EH (cell line): ENCODE measurements at regions not wholly inside any gene's neighbourhood (a gene's known extent, or its start where the extent isn't known, plus 50 kb on each side); places are given as distances from the start of the nearest gene placed in this dataset.
"Not testable (repeated sequence)": the region's sequence is repeated elsewhere in the genome, so short reads cannot be mapped to it uniquely, and the experiment has no call there.

Experiments
- DNase-seq: peaks from one replicate; pipeline ENCODE4 v3.0.0-alpha.2; 2015; ENCODE audit warnings: low read depth

DNA sequence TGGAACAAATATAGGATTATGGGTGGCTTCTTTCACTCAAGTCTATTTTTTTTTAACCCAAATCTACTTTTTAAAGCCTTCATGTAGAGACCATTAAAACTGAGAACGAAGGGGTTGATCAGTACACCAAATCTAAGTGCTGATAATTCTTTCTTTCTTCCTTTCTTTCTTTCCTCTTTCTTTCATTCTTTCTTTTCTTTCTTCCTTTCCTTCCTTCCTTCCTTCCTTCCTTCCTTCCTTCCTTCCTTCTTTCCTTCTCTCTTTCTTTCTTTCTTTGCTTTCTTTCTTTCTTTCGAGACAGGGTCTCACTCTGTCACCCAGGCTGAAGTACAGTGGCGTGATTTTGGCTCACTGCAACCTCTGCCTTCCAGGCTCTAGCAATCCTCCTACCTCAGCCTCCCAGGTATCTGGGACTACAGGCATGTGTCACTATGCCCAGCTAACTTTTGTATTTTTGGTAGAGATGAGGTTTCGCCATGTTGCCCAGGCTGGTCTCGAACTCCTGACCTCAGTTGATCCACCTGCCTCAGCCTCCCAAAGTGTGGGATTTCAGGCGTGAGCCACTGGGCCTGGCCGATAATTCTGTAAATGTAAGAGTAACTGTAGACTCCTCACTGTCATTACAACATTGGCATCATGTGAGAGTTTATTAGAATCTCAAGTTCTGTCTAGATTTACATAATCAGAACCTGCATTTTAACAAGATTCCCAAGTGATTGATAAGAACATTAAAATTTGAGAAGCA lies 236.4 kb downstream of the TFEC start:
- DNase-seq = no peak

DNA sequence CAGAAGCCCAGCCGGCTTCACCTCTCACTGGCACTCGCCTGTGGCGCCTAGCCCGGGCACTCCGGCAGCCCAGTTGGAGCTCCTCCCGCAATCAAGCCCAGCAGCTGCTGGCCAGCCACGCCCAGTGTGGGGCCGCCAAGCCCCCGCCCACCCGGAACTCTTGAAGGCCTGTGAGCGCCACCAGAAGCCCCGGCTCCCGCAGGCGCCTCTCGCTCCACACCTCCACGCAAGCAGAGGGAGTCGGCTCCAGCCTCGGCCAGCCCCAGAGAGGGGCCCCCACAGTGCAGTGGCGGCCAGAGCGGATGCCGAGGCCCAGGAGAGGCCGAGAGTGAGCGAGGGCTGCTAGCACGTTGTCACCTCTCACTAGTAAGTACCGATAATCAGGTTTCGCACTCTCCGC lies 240.7 kb downstream of the TFEC start:
- DNase-seq = no peak

DNA sequence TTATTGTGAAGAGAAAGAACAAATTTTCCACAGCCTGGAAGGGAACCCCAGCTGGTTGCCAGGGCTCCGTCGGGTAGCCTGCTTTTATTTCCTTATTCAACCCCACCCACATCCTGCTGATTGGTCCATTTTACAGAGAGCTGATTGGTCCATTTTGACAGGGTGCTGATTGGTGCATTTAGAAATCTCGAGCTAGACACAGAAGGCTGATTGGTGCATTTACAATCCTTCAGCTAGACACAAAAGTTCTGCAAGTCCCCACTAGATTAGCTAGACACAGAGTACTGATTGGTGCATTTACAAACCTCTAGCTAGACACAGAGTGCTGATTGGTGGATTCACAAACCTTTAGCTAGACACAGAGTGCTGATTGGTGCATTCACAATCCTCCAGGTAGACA lies 241.1 kb downstream of the TFEC start:
- DNase-seq = not testable (repeated sequence)

DNA sequence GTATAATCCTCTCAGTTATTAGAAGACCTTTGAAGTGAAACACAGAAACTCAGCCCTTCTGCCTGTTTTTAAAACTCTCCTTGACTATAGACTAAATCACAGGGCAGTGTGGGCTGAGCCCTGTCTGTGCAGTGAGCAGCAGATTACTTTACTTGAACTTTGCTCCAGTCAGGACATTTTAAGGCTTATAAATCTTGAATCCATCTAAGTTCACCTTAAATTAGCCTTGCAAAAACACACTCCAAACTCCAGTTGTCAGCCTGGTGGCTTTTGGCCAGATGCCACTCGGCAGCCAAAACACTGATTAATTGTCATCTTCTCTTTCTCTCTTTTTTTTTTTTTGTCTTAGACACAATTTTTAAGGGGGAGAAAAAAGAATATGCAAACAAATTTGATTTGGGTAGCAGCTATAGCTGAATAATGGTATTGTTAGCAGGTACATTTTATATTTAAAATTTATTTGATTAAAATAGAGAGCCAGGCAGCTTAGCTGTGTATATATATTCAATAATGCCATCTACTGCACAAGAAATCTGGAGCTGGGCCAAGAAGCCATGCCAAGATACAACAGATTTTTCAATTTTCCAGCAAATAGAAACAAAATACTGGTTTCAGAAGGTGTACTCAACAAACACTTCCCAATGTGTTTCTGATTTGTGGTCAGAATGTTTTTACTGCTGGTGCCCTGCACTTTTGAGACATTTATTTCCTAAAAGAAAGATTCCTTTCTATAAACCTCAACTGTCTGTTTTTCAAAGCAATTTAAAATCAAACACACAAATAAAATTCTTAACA lies 247.7 kb downstream of the TFEC start:
- no peak for DNase-seq

DNA sequence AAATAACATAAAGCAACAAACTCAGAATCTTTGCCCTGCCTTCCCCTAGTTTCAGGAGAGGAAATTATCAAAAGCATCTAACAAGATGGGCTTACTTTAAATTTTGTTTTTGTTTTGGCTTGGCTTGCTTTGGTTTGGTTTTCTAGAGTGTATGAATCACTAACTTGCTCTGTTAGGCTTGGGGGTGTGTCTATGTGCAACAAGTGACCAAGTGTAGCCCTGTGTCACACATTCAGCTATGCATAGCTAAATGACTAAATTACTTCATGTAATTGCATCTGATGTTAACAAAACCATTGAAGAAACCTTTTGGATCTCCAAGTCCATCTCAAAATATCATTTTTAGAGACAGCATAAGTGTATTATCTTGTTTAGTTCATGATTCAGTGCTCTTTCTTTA lies 251.0 kb downstream of the TFEC start:
- DNase-seq = no peak

DNA sequence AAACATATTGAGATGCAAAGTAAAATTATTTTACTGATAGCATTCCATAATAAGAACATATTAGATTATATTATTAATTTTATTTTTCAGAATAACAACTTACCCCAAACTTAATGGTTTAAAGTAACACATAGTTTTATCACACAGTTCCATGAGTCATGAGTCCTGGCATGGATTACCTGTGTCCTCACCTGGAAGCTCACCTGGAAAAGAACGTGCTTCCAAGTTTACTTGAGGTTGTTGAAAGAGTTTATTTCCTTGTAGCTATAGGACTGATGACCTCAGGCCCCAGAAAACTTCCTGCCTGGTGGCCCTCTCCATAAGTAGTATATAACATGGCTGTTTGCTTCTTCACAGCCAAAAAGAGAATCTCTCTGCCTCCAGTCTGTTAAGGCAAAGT lies 254.6 kb downstream of the TFEC start:
- no peak for DNase-seq

DNA sequence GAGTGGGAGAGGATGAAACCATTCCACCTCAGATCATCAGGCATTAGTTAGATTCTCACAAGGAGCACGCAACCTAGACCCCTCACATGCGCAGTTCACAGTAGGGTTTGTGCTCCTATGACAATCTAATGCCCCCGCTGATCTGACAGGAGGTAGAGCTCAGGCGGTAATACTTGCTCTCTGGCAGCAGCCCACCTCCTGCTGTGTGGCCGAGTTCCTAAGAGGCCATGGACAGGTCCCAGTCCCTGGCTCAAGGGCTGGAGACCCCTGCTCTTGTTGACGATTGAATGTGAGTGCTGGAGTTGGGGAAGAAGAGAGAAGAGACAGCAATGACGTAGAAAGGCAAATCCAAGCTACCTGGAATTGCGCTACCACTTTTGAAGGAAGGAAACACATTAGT lies 267.2 kb downstream of the TFEC start:
- DNase-seq = no peak

DNA sequence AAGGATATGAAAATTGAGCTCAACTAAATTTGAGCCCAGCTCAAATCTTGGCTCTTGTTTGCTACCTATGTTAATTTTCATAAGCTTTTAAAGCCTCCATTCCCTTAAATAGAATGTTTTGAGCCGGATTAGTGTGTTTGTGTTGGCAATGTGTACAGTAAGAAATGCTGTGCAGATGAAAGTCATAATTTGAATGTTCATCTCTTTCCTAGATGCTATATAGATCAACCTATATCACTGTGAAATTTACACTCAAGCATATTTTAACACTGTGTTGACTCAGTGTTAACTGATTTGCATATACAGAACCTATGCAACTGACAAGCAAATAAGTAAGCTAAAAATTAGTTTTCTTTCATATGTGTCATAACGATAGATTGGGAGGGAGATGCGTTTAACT lies 272.5 kb downstream of the TFEC start:
- DNase-seq = no peak

DNA sequence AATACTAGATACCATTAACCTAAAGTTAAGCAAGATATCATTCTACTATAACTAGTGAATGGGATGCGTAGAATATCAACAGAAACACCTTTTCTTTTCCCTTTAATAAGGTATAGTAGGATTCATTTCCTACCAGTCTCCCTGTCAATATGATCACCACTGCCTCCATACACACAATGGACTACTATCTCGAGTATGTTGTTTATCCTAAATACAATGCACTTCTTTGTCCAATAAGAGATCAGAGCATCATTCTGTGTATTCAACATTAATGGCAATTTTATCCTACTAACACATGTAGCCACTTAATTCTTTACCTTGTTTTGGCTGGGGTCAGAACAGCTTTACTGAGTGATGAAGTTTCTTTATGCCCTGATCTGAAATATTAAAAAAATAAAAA lies 276.3 kb downstream of the TFEC start:
- no peak for DNase-seq

DNA sequence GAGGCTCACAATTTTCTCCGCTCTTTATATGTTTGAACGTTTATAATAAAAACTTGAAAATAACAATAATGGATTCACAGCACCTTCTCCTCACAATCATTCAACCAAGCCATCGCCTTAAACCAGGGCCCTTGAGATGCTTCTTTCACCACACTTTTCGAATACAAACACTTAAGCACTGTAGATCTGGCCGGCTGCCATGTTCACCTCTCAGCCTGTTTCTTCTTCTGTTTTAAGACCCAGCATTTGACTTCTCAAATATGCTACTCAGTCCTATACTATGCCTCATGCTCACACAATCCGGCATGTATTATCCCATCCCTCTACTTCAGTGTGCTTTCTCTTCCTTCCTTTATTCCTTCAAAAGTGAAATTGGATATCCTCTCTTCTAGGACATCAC lies 280.6 kb downstream of the TFEC start:
- peak; percentile 1 for DNase-seq

DNA sequence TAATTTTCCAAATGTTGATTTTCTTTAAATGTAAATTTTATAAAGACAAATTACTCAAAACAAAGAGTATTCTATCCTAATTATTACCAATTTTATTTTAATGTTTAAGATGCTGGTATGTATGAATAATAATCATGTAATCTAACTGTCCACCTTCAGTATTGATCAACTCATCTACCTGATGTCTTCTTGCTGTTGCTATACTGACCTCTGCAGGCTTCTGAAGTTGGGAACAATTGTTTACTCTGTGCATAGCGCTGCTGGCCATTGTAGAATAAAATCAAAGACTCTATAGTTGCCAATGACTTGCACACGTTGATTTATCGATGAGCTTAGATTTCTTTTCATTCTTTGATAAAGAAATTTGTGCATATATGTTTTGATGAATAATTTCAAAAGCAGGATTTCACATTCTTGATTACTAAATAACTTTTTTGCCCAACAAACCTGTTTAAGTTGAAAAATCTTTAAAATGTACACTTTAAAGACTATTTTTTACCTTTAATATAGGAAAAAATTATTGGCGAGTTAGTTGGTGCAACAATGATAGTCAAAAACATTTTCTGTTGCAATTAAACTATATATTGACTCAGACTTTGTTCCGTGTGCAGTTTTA lies 282.3 kb downstream of the TFEC start:
- peak; percentile 6 for DNase-seq

DNA sequence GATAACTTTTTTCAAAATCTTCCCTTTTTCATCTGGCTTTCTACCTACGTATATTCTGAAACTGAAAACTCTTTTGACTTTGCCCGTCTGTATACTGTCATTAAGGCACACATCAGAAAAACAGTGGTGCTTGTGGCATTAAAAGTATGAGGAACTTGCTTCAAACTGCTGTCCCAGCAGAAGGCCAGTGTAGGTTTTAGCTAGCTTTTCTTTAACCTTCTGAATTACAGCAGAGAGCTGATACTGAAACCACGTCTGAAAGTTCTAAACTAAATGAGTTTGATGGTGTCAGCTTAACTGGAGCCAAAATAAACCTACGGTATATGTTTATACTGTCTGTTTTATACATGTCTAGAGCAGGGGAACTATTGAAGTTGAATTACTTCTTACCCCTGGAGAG lies 283.4 kb downstream of the TFEC start:
- no peak for DNase-seq

DNA sequence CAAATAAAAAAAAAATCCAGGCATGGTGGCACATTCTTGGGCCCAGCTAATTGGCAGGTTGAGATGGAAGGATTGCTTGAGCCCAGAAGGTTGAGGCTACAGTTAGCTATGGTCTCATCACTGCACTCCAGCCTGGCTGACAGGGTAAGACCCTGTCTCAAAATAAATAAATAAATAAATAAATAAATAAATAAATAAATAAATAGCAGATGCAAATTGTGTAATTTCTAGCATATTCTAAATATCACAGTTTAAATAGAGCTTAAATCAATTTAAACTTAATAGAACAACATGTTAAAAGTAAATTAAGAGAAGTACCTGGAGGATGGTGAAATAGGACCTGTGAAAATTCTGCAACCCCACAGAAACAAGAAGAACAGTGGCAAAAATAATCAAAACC lies 290.5 kb downstream of the TFEC start:
- no peak for DNase-seq

DNA sequence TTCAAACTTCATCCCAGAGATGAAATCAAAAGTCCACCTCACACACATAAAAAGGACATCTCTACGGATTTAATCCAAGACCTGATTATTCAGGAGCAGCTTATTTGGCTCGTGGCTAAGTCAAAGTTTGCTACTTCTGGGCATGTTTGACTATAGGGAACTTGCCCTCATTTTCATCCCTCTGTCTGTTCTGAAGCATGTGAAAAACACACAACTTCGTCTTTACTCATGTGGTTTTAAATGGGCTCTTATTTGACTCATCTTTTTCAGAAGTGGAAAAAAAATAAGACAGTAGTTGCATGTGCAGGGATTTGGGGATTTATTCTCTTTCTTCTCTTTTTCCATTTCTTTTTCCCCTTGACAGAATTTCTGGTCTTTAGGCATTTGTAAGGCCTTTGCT lies 295.9 kb downstream of the TFEC start:
- no peak for DNase-seq

DNA sequence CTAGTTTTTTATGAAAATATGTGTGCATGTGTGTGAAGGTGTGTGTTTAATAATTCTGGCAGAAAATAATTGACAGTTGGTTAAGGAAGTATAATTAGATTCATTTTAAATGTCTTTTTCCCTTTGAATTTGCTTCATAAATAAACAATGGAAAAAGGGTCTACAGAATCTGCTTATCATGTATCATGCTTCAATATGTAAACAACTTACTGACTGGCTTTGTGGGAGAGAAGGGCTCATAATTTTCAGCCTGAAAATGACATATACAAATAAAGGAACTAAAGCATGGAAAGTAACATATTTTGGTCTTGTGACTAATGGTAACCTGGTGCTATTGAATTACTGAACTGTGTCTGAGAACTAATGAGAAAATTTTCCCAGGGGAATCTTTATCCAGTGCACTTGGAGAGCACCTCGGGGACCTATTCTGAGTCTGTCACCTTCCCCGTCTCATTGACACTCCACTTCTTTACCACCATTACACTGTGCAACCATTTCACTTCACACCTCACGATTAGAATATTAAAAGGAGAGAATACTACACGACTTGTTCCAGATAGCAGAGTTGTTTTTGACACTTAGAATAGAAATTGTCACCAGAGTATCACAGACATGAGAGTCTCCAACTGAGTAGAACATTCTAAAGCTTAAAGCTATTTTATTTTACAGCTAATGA lies 298.6 kb downstream of the TFEC start:
- DNase-seq = no peak

DNA sequence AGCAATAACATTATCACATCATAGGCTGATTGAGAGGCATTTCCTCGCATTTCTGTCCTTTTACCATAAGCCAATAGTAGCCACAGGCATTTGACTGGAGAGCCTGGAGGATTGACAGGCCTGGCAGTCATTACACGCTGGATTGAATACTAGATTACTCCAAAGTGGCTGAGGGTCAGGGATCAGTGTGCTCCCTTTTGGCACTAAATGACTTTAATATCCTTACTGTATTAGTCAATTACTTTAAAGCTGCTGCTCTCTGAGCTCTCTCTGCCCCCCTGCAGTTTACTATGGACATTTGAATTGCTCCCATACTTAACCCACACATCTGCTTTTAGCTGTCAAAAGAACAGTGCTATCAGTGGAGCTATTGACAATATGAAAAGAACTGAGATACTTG lies 302.0 kb downstream of the TFEC start:
- DNase-seq = no peak

DNA sequence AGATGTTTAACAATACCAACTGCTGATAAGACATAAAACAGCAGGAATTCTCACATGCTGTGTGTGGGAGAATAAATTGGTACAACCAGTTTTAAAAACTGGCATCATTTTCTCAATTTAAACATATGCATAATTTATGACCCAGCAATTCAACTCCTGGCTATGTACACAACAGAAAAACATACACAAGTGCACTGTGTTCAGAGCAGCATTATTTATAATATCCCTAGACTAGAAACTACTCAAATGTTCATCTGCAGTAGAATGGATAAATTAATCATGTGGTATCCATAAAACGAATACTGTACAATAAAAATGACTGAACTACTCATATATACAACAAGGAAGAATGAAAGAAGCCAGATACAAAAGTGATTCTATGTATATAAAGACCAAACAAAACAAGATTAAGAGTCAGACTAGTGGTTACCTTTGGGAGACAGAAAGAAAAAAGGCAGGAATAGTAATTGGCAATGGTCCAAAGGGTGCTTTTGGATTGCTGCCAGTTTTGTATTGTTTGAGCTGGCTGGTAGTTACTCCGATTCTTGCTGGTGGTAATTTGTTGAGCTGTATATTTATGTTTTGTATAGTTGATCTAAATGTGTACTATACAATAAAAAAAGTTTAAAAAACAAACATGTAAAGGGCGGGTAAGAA lies 306.0 kb downstream of the TFEC start:
- no peak for DNase-seq

DNA sequence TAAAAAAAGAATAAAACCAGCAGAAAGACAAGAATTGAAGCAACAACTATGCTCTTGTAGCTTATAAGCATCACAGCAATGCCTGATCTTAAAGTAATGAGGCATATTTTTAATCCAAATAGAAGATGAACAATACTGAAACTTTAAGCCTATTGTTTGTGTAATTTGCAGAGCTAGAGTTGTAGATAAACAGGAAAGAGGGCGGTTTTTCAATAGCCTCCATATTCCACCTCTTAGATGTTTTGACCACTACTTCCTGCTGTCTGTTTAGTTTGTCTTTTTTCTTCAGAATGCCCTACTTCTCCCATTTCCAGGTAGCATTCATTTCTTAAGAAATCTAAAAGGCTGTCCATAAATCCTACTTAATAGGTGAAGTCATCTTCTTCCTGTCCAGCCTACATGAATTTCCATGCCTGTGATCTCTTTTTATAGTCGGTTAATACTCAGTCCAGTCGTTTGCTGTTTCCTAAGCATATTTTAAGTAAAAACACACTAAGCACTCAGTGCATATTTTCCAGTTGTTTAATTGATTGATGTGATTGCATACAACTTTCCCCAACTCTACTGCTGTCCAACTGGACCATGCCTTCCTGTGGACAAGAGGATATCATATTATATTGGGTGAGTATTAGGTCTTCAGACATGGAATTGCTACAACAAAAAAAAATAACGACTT lies 308.1 kb downstream of the TFEC start:
- DNase-seq = no peak

DNA sequence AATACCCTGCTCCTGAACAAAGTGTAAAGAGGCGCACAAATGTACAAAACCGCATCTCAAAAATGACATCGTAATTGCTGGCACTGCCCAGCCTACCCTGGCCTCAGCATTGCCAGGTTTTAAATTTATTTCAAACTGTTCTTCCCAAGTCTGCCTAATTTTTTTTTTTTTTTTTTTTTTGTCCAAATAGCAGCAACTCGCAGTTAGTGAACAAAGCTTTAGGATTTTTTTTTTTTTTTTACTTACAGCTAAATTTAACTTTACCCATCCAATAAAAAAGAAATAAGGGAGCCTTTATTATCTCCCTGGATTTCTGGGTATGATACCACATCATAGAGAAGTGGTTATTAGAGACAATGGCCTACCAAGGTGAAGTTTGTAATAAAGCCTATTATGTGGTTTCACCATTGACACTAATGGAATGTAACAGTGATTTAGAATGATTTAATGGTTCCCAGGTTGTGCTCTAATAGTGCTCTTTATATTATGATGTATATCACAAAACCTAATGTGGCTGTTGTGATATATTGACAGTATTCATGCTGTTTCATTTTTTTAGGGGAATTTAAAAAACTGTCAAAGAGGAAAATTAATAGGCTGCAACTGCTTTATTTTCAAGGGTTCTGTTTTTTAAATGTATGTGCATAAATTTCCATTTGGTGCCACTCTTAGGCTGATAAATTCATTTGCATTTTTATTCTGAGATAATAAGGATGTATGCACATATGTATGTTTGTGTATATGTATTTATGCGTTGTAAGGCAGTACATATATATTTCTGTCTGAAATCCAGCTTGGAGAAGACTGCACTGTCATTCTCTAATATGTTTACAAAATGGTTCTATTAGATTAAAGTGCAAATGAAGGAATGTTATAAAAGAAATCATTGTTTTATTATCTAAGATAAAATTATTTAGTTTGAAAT lies 309.0 kb downstream of the TFEC start:
- DNase-seq = no peak

DNA sequence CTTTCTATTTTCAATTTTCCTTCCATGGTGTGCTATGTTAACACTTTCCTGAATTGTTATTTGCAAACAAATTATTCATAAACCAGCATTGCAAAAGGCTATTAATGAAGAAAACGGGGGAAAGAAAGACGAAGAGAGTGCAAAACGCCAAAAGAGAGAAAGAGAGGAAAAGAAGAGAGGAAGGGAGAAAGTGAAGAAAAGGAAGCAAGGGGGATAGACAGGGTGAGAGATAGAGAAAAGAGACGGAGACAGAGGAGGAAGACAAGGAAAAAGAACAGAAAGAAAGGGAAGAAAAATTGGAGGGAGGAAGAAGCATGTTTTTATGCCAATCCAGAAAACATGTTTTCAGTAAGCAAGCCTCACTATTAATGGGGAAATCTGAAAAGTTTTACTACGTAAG lies 310.6 kb downstream of the TFEC start:
- DNase-seq = no peak

DNA sequence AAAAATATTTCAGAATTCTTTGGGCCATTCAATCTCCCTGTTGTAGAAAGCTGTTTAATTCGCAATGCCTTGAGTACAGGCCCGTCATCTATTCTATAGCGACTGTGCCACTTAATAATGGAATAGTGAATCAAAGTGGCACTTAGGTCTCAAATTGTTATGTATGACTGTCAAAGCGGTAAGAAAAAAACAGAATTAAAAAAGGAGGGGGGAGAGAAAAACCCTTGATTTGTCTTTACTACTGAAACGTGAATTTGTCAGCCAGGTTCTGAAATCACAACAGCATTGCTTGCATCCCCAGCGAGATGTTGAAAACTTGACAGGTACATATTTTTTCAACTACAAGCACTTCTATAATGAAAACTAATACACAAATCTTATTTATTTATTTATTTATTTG lies 320.9 kb downstream of the TFEC start:
- no peak for DNase-seq
